Endodermal cell (in vitro differentiated cells): ENCODE measurements at regions not wholly inside any gene's neighbourhood (a gene's known extent, or its start where the extent isn't known, plus 50 kb on each side); places are given as distances from the start of the nearest gene placed in this dataset.
"Not testable (repeated sequence)": the region's sequence is repeated elsewhere in the genome, so short reads cannot be mapped to it uniquely, and the experiment has no call there.

Experiments
- DNase-seq: peaks from one replicate; pipeline ENCODE4 v3.0.0-alpha.2; 2017
- H3K27ac ChIP-seq: 2 replicates; pipeline ENCODE4 v1.5.1; 2013; ENCODE audit warnings: mild to moderate bottlenecking, low read depth, low read length, moderate library complexity
- H3K27me3 ChIP-seq: 2 replicates; pipeline ENCODE4 v1.6.1; 2013; ENCODE audit warnings: mild to moderate bottlenecking, low read length, moderate library complexity; ENCODE audit not compliant: insufficient read depth, control insufficient read depth, poor library complexity, severe bottlenecking
- H3K36me3 ChIP-seq: 2 replicates; pipeline ENCODE4 v1.7.0; 2013; ENCODE audit warnings: mild to moderate bottlenecking, low read length, moderate library complexity; ENCODE audit not compliant: control insufficient read depth, insufficient read depth
- H3K4me1 ChIP-seq: one replicate; pipeline ENCODE4 v1.7.0; 2013; ENCODE audit warnings: low read length; ENCODE audit not compliant: control insufficient read depth, insufficient read depth
- H3K4me3 ChIP-seq: 2 replicates; pipeline ENCODE4 v1.5.1; 2013; ENCODE audit warnings: mild to moderate bottlenecking, low read length, moderate library complexity
- H3K9ac ChIP-seq: 2 replicates; pipeline ENCODE4 v1.6.1; 2013; ENCODE audit warnings: mild to moderate bottlenecking, low read length, moderate library complexity; ENCODE audit not compliant: poor library complexity, severe bottlenecking; ENCODE audit errors: extremely low read depth
- H3K9me3 ChIP-seq: 2 replicates; pipeline ENCODE4 v1.6.1; 2013; ENCODE audit warnings: mild to moderate bottlenecking, low read length, moderate library complexity; ENCODE audit not compliant: control insufficient read depth
- H3K27ac Mint-ChIP-seq: 2 replicates; pipeline ENCODE4 v1.8.0; 2020; ENCODE audit warnings: mixed read lengths
- H3K27me3 Mint-ChIP-seq: 2 replicates; pipeline ENCODE4 v1.8.0; 2021; ENCODE audit warnings: mild to moderate bottlenecking, mixed read lengths; ENCODE audit not compliant: insufficient read depth
- H3K36me3 Mint-ChIP-seq: 2 replicates; pipeline ENCODE4 v1.8.0; 2020; ENCODE audit warnings: low read depth, mixed read lengths
- H3K4me1 Mint-ChIP-seq: 2 replicates; pipeline ENCODE4 v1.8.0; 2020; ENCODE audit warnings: mixed read lengths
- H3K4me3 Mint-ChIP-seq: 2 replicates; pipeline ENCODE4 v1.8.0; 2020; ENCODE audit warnings: mild to moderate bottlenecking, moderate library complexity, mixed read lengths
- H3K9me3 Mint-ChIP-seq: 2 replicates; pipeline ENCODE4 v1.8.0; 2020; ENCODE audit warnings: mild to moderate bottlenecking, mixed read lengths
- WGBS, 2 experiments: methylation state at CpG; one replicate each; pipeline versions ENCODE4 v1.1.5 to v1.1.7; 2013; ENCODE audit warnings: missing lambda C conversion rate in 2 of 2, mixed read lengths in 1 of 2; ENCODE audit not compliant: insufficient coverage in 1 of 2, insufficient read length in 1 of 2; 5-methylcytosine and 5-hydroxymethylcytosine counted together
- TF ChIP-seq, protein P1 (sequence below): fragments of 200-600 bp; sonication (generic); conservative IDR thresholded peaks from 2 replicates; pipeline ENCODE4 v1.5.0; 2021; ENCODE audit warnings: antibody characterized with exemption, mild to moderate bottlenecking

DNA sequence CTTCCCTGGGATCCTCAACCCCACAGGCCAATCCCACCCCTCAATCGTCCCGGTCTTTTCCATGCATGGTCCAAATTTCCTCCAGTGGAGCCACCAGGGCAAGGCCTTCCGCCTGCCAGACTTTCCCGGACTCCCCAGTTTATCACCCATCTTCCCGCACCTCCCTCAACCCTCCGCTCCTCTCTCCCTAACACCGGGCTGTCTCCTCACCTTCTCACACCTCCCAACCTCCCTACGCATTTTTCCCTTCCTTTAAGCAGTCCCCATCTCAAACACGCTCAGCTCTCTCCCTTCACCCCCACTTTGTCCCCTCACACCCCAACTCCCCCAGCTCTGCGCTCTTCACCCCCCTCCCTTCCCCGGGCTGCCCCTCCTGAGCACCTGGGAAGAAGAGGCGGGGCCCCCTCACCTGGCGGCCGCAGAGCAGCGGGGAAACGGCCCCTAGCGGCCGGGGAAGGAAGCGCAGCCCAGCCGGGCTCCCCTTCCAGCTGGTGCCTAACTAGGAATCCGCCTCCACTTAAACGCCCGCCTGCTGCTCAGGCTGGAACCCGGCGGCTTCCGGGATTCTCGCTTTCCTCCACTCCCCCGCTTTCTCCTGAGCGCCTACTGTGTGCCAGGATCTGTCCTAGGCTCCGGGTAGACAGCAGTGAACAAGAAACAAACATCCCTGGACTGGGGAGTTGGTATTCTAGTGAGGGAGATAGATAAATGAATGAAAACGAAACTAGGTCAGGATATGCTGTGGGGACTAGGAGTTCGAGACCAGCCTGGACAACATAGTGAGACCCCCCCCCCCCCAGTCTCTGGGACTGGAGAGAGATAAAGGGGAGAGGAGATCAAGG, 126.7 kb downstream of the CRLF3 start:
- TF ChIP-seq, protein P1, sequence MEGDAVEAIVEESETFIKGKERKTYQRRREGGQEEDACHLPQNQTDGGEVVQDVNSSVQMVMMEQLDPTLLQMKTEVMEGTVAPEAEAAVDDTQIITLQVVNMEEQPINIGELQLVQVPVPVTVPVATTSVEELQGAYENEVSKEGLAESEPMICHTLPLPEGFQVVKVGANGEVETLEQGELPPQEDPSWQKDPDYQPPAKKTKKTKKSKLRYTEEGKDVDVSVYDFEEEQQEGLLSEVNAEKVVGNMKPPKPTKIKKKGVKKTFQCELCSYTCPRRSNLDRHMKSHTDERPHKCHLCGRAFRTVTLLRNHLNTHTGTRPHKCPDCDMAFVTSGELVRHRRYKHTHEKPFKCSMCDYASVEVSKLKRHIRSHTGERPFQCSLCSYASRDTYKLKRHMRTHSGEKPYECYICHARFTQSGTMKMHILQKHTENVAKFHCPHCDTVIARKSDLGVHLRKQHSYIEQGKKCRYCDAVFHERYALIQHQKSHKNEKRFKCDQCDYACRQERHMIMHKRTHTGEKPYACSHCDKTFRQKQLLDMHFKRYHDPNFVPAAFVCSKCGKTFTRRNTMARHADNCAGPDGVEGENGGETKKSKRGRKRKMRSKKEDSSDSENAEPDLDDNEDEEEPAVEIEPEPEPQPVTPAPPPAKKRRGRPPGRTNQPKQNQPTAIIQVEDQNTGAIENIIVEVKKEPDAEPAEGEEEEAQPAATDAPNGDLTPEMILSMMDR = peak; percentile 93
- DNase-seq = peak; percentile 98
- WGBS, 2 experiments = 15 to 27% methylated on average over 9 to 30 of the region's 32 CpGs
- not testable (repeated sequence) for H3K9me3 ChIP-seq, H3K27ac Mint-ChIP-seq, H3K27ac ChIP-seq, H3K36me3 ChIP-seq, H3K36me3 Mint-ChIP-seq, H3K4me3 ChIP-seq, H3K27me3 ChIP-seq, H3K9ac ChIP-seq, H3K9me3 Mint-ChIP-seq, H3K4me1 ChIP-seq
- Mint-ChIP-seq H3K4me3 (peak overlapping the region; percentile 50), H3K27me3 (peaks cover 31% of the 10 kb centered on the region), H3K4me1 (peaks cover 22% of the 10 kb centered on the region)

DNA sequence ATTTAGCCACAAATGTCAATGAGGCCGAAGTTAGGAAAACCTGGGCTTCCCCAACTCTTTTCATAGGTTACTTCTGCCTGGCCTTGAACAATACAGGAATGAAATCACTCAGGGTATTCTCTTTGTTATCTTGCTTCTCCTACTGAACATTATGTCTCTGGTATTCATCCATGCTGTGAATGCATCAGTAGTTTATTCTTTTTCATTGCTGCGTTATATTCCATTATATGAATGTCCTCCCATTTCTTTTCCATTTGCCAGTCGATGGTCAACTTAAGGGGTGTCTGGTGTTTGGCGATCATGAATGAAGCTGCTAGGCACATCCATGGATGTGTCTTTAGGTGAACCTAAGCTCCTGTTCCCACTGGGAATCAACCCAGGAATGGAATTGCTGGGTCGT, 128.3 kb downstream of the CRLF3 start:
- no peaks in the 10 kb centered on the region for H3K36me3 Mint-ChIP-seq
- H3K4me1 ChIP-seq = no peaks in the 10 kb centered on the region
- TF ChIP-seq, protein P1 = no peak
- H3K9me3 Mint-ChIP-seq = no peaks in the 10 kb centered on the region
- no peak for DNase-seq
- no peak overlapping the region for H3K27ac ChIP-seq
- H3K4me1 Mint-ChIP-seq = peaks cover 22% of the 10 kb centered on the region
- H3K9me3 ChIP-seq = no peaks in the 10 kb centered on the region
- no peak overlapping the region for H3K9ac ChIP-seq
- H3K4me3 ChIP-seq = no peak overlapping the region
- H3K27me3 ChIP-seq = no peaks in the 10 kb centered on the region
- H3K4me3 Mint-ChIP-seq = no peak overlapping the region
- H3K36me3 ChIP-seq = no peaks in the 10 kb centered on the region
- no peak overlapping the region for H3K27ac Mint-ChIP-seq
- 97 to 98% methylated on average over 5 of the region's 5 CpGs for WGBS, 2 experiments
- peaks cover 33% of the 10 kb centered on the region for H3K27me3 Mint-ChIP-seq

DNA sequence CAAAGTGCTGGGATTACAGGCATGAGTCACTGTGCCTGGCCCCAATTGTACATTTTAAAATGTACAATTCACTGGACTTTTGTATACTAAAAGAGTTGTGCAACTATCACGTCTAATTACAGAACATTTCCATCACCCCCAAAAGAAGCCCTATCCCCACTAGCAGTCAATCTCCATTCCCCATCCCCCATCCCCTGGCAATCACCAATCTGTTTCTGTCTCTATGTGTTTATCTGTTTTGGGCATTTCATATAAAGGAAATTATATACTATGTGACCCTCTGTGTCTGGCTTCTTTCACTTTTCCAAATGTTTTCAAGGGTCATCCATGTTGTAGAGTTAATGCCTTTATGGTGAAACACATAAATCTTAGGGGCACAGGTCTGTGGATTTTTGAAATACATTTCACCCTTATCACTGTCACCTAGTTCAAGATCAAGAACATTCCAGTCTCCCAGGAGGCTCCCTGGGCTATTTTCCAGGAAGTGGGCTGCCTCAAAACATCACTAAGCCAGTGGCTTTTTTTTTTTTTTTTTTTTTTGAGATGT, 129.2 kb downstream of the CRLF3 start:
- not testable (repeated sequence) for H3K36me3 Mint-ChIP-seq, H3K9me3 Mint-ChIP-seq, H3K27ac Mint-ChIP-seq, DNase-seq, H3K4me1 ChIP-seq, H3K4me3 ChIP-seq, H3K36me3 ChIP-seq, H3K27ac ChIP-seq, H3K9me3 ChIP-seq, H3K27me3 ChIP-seq, H3K9ac ChIP-seq, H3K4me3 Mint-ChIP-seq
- Mint-ChIP-seq H3K27me3 (peaks cover 33% of the 10 kb centered on the region), H3K4me1 (peaks cover 17% of the 10 kb centered on the region)
- 83% methylated on average over 1 of the region's 1 CpG; no CpG with 5 or more reads in 1 of the 2 experiments for WGBS, 2 experiments
